ENCODE measurements at regions not wholly inside any gene's neighbourhood (a gene's known extent, or its start where the extent isn't known, plus 50 kb on each side); places are given as distances from the start of the nearest gene placed in this dataset.

GRCh38 chr4:153040677-153041076, 104.6 kb downstream of the FHDC1 start:
- no peak for TF ChIP-seq EP300 (IDR thresholded peaks at IDR 0.05)
- TF ChIP-seq CTCF (IDR thresholded peaks at IDR 0.05): no peak
- TF ChIP-seq POLR2AphosphoS5 (IDR thresholded peaks at IDR 0.05): no peak

Data from suprapubic skin (tissue), 4 donors.